Amniotic epithelial cell (primary cell): ENCODE measurements at regions not wholly inside any gene's neighbourhood (a gene's known extent, or its start where the extent isn't known, plus 50 kb on each side); places are given as distances from the start of the nearest gene placed in this dataset.
A peak's percentile ranks its signal among the peaks of the same experiment; 100 is the strongest.
"Not testable (repeated sequence)": the region's sequence is repeated elsewhere in the genome, so short reads cannot be mapped to it uniquely, and the experiment has no call there.

Source experiments
- DNase-seq: peaks from one replicate; pipeline ENCODE4 v3.0.0-alpha.2; 2010; ENCODE audit warnings: low read depth

GRCh38 chr4:74505355-74505978 lies 60.5 kb downstream of the AREG start:
- DNase-seq, result peak; percentile 77

GRCh38 chr4:74509363-74509762 lies 64.4 kb downstream of the AREG start:
- not testable (repeated sequence) for DNase-seq

- DNase-seq, result peak; percentile 89
Measured at GRCh38 chr4:74516303-74516702, 71.4 kb downstream of the AREG start.

DNA sequence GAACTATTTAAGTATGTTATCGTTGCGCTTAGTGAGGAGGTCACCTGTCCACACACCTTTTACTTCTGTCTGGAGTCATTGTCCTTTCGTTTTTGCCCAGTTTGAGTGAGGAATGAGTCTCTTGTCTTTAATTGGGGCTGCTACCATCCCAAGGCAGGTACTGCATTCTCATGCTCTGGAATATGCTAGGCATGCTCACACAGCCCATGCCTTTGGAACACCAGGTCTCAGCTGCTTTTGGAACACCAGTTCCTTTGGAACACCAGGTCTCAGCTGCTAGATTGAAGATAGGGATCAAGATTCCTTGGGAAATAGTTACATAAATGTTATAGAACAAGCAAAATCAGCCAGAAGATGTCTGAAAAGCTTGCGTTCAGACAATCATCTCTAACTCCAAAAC lies 73.1 kb downstream of the AREG start:
- no peak for DNase-seq

DNA sequence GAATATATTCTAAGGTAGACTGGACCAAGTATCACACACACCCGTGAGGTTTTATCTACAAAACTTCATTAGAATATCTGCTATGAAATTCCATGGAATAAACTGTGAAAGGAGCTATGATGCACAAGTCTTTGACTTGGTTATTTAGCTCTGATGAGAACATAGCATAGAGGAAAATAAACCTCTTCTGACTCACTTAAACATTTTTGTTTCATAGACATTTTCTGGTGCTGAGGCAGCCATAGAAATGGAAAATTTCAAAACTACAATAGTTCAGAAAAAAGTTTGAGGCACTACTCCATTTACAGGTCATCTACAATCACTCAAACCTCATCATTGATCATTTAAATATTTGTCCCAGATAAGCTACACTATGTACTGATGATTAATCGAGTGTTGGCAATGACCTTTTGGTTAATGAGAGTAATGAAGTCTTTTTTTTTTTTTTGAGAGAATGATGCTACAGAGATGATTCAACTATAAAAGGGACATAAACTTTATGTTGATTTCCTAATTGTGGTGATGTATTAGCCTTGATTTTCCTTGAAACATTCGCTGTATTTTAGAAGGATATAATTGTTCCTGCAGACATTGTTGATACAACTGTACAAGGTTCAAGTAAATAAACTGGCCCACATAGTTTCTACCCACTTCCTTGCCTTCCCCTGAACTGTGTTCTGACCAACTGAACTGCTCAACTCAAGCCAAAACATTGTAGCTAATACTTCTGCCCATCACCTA lies 77.5 kb downstream of the AREG start:
- peak; percentile 60 for DNase-seq

DNA sequence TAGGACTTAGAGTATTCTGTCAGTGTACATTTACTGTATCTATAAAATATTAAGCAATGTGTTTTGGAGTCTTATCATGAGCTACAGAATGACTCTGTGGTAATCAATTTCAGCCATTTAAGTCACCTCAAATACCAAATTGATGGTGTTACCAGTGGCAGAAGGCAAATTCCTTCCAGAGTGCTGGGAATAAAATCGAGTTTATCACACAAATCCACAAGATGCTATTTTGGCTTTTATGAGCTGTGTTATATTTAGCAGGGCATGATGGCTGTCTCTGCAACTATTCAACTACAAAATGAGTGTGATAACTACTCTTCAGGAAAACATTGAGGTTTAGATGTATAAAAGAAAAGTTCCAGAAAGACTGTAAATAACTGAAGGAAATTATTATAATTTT lies 78.2 kb downstream of the AREG start:
- DNase-seq, result no peak

DNA sequence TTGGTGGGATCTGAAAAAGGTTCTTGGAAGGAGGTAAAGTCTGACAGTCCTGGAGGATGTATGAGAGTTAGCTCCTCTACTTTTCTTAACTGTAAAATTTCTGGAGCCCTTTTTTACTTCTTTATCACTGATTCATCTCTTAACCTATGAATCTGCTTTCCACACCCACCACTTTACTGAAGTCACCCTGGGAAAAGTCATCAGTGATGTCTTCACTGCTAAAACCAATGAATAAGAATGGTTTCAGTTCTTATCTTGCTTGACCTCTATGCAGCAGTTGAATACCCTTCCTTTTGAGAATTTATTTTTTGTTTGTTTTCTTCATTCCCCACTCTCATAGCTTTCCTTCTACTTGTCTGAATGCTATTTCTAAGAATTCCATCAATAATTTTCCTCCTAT lies 80.0 kb downstream of the AREG start:
- DNase-seq, result peak; percentile 18

- no peak for DNase-seq
Measured at GRCh38 chr4:74527049-74527448, 82.1 kb downstream of the AREG start.

- DNase-seq, result no peak
Measured at GRCh38 chr4:74528178-74528577, 83.2 kb downstream of the AREG start.

GRCh38 chr4:74529284-74530041 lies 84.5 kb downstream of the AREG start:
- DNase-seq, result peak; percentile 43

DNA sequence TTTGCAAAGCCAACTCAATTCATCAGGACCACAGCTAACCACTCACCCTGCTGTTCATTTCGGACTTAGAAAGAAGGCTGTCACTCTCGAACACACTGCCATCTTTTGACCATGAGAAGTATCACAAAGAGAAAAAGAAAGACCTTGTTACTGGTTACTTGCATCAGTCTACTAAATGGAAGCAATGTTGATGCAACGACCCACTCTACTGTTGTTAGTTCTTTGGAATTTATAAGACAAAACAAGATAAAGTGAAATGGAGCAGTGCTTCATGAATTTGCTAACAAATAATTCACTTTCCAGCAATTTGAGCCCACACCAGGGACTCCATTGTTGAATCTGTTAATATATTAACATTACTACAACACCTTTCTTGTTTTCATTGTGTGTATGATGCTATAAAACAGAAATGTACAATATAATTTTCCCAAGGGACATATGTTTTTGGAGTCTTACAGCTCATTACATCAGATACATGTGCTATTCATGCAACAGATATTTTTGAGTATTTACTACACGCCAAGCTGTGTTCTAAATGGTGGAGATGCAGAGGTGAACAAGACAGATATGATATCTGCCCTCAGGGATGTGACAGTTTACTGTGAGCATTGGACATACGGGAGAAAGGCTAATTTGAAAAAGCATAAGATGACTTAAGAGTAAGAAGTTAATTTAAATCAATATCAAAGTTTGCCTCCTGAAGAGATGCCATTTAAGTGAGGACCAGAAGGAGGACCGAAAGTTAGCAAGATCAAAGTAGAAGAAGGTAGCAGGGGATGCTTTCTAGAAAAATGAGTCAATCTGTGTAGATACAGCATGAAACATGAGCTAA lies 87.2 kb downstream of the AREG start:
- DNase-seq, result peak; percentile 89

DNA sequence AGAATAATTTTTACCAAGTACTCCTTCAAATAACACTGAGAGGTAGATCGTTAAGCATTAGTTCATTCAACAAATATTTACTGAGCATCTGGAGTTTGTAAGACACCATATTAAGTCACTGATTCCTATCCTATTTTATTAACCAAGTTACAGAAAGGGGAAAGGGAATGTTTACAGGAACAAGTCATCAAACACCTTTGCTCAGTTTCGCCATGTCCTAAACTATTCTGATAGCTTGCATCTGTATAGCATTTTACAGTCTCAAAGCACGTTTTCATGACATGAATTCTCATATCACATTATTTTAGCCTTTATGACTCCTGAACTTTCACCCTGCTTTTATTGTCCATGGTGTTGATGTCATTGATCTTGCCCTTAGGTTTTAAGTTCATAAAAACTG lies 89.2 kb downstream of the AREG start:
- DNase-seq, result no peak

GRCh38 chr4:74534936-74535335 lies 90.0 kb downstream of the AREG start:
- no peak for DNase-seq

GRCh38 chr4:74535512-74535911 lies 90.6 kb downstream of the AREG start:
- no peak for DNase-seq

DNA sequence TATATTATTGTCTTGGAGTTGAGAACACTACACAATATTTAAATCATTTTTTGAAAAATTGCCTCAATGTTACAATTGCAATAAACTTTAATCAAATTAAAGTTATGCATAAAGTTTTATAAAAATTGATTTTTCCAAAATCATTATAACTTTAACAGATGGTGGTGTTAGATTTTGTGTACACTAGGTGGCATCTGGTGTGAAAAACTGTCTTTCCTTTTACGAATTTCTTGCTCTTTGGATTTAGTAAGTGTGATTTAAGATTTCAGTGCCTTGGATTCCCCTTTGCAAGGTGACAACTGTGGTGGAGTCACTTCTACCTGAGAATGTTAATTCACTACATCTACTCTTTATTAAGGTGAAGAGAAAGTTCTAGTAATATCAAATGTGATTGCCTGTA lies 91.6 kb downstream of the AREG start:
- peak; percentile 16 for DNase-seq

DNA sequence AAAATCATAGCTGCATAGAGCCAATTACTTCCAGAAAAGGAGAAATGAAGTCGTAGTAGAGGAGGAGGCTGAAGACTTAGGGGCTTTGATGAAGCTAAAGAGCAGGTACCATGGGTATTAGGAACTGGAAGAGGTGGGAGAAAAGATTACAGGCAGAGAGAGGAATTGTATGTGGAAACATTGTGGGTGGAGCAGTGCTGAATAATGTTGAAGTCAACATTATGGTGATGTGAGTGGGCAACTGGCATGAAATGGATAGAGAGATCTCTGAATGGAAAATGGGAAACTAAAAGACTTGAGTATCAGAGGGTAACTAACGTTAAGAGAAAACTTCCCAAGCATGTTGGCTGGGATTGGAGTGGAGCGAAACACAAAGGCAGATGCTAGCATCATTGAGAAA lies 92.5 kb downstream of the AREG start:
- DNase-seq, result peak; percentile 49

DNA sequence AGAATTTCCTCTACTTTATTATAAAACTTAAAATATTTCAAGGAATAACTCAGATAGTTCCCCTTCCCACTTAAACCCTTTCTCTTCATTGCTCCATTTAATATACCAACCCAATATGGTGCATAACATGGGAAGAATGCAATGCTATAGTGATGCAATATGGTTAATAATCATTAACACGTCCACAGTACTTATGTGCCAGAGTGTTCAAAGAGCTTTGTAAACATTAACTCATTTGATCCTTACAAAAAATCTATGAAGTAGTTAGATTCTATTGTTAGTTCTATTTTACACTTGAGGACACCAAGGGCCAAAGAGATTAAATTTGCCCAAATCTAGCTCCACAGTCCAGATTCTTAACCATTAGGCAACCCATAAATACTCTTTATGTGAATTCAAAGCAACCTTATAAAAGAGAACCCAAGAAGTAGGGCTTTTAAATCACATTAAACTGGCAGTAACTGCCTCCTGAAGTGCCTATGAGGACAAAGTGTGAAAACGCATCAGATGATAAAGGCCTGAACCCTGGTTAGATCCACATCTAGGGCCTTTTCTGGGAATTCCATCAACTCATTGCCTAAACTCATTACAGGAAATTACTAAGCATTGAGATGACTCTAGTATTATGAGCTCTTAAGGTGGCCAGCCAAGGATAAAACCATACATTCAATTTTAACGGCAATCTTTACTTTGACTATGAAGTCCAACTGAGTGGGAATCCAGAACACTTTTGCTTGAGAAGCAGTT lies 94.3 kb downstream of the AREG start:
- DNase-seq, result peak; percentile 11

DNA sequence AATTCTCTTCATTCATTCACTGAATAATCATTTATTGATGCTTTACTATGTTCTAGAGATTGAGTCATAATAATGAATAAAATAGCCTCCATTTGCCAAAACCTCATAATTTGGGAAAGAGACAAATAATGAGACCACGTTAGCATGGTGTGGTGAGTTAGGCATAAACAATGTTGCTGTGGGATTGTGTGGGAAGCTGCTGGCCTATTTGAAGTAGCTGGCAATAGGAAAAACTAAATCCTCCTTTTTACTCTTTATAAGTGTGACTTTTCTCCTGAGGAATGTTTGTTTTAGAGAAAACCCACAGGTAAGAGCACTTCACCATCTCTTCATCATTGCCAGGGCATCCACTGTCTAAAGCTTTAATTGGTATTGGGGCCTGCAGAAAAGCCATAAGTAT lies 95.3 kb downstream of the AREG start:
- DNase-seq, result peak; percentile 63

DNA sequence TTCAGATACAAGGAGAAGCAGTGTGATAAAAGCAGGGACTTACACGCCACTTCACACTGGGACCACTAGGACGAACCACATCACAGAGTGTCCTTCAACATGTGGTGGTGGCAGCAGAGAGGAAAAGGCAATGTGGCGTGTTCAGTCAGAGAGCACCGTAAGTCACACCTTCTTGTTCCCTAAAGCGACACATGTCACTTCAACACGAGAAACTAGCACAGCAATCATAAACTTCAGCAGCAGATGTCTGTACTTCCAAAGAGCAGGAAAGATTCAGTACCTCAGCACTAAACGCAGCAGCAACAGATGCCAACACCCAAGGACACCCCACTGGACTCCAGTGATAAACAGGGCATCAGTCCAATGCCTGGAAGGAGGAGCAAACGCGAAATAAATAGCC lies 96.7 kb downstream of the AREG start:
- DNase-seq, result no peak

DNA sequence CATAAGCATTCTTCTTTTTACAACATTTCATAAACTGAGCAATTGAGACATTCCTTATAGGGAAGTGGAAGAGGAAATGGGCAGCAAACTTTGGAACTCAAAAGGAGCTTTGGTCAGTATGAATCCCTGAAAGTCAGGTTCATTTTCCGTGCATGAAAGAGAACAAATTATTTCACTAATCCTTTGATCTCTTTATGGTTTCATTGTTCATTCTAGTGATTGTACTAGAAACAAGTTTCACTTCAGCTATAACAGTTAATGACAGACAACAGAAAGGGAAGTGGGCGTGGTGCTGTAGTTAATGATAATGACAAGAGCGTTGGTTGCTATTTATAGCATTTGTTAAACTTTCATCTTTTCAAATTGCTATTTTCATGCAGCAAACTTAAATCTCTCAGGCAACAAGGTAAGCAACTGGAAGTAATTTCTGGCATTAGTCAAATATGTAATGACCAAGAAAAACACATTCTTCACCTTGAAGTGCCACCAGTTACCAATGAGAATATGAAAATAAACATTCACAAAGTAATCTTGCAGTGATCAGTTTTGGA lies 98.4 kb downstream of the AREG start:
- DNase-seq, result no peak

GRCh38 chr4:74543983-74544382 lies 99.0 kb downstream of the AREG start:
- DNase-seq, result peak; percentile 79
